ENCODE measurements at regions not wholly inside any gene's neighbourhood (a gene's known extent, or its start where the extent isn't known, plus 50 kb on each side); places are given as distances from the start of the nearest gene placed in this dataset.
A peak's percentile ranks its signal among the peaks of the same experiment; 100 is the strongest.

- DNase-seq (ENCODE audit: low spot score), result no peak
Observed at GRCh38 chrX:45872480-45872879, 671.8 kb upstream of the DIPK2B start.

GRCh38 chrX:45868425-45868824 is 667.7 kb upstream of the DIPK2B start:
- DNase-seq (ENCODE audit: low spot score), result no peak

GRCh38 chrX:45862801-45863200 is 662.1 kb upstream of the DIPK2B start:
- no peak for DNase-seq (ENCODE audit: low spot score)

GRCh38 chrX:45860450-45860849 is 659.8 kb upstream of the DIPK2B start:
- no peak for DNase-seq (ENCODE audit: low spot score)

- DNase-seq (ENCODE audit: low spot score), result no peak
Observed at GRCh38 chrX:45859407-45859806, 658.7 kb upstream of the DIPK2B start.

GRCh38 chrX:45852884-45853283 is 652.2 kb upstream of the DIPK2B start:
- peak; percentile 31 for DNase-seq (ENCODE audit: low spot score)

- DNase-seq (ENCODE audit: low spot score), result peak; percentile 57
Observed at GRCh38 chrX:45851434-45851991, 650.8 kb upstream of the DIPK2B start.

- DNase-seq (ENCODE audit: low spot score), result peak; percentile 44
Observed at GRCh38 chrX:45850775-45851433, 650.2 kb upstream of the DIPK2B start.

- no peak for DNase-seq (ENCODE audit: low spot score)
Observed at GRCh38 chrX:45850197-45850774, 649.6 kb upstream of the DIPK2B start.

GRCh38 chrX:45849261-45849862 is 648.7 kb upstream of the DIPK2B start:
- DNase-seq (ENCODE audit: low spot score), result peak; percentile 62

GRCh38 chrX:45847961-45848360 is 647.3 kb upstream of the DIPK2B start:
- no peak for DNase-seq (ENCODE audit: low spot score)

- no peak for DNase-seq (ENCODE audit: low spot score)
Observed at GRCh38 chrX:45846328-45846727, 645.7 kb upstream of the DIPK2B start.

- no peak for DNase-seq (ENCODE audit: low spot score)
Observed at GRCh38 chrX:45845142-45845541, 644.5 kb upstream of the DIPK2B start.

- DNase-seq (ENCODE audit: low spot score), result no peak
Observed at GRCh38 chrX:45843518-45843917, 642.8 kb upstream of the DIPK2B start.

GRCh38 chrX:45842926-45843315 is 642.2 kb upstream of the DIPK2B start:
- DNase-seq (ENCODE audit: low spot score), result no peak

GRCh38 chrX:45842207-45842925 is 641.7 kb upstream of the DIPK2B start:
- peak; percentile 15 for DNase-seq (ENCODE audit: low spot score)

GRCh38 chrX:45840411-45840950 is 639.8 kb upstream of the DIPK2B start:
- DNase-seq (ENCODE audit: low spot score), result peak; percentile 21

GRCh38 chrX:45830343-45830742 is 629.7 kb upstream of the DIPK2B start:
- no peak for DNase-seq (ENCODE audit: low spot score)

- DNase-seq (ENCODE audit: low spot score), result peak; percentile 72
Observed at GRCh38 chrX:45824471-45824870, 623.8 kb upstream of the DIPK2B start.

GRCh38 chrX:45823536-45823935 is 622.9 kb upstream of the DIPK2B start:
- DNase-seq (ENCODE audit: low spot score), result no peak

GRCh38 chrX:45822124-45822523 is 621.4 kb upstream of the DIPK2B start:
- no peak for DNase-seq (ENCODE audit: low spot score)

GRCh38 chrX:45818913-45819312 is 618.2 kb upstream of the DIPK2B start:
- DNase-seq (ENCODE audit: low spot score), result no peak
